HG02970 (cell line): ENCODE measurements at regions not wholly inside any gene's neighbourhood (a gene's known extent, or its start where the extent isn't known, plus 50 kb on each side); places are given as distances from the start of the nearest gene placed in this dataset.
"Not testable (repeated sequence)": the region's sequence is repeated elsewhere in the genome, so short reads cannot be mapped to it uniquely, and the experiment has no call there.

Source experiments
- ATAC-seq: cut with Tn5 transposase; IDR thresholded peaks from one replicate; pipeline ENCODE4 v1.9.1; 2021; ENCODE audit warnings: mild to moderate bottlenecking, moderate library complexity, moderate number of reproducible peaks; ENCODE audit not compliant: unreplicated experiment, low FRiP score

- ATAC-seq: no peak
Observed at GRCh38 chr2:16069933-16070647, 129.7 kb downstream of the MYCN start.

- no peak for ATAC-seq
Observed at GRCh38 chr2:16069663-16069932, 129.2 kb downstream of the MYCN start.

- no peak for ATAC-seq
Observed at GRCh38 chr2:16068552-16068940, 128.2 kb downstream of the MYCN start.

GRCh38 chr2:16067866-16068551 lies 127.7 kb downstream of the MYCN start:
- no peak for ATAC-seq

GRCh38 chr2:16067444-16067843 lies 127.1 kb downstream of the MYCN start:
- ATAC-seq: no peak

GRCh38 chr2:16067037-16067406 lies 126.7 kb downstream of the MYCN start:
- no peak for ATAC-seq

- ATAC-seq: no peak
Observed at GRCh38 chr2:16066261-16067036, 126.1 kb downstream of the MYCN start.

GRCh38 chr2:16065272-16066069 lies 125.1 kb downstream of the MYCN start:
- not testable (repeated sequence) for ATAC-seq

- no peak for ATAC-seq
Observed at GRCh38 chr2:16064745-16065144, 124.4 kb downstream of the MYCN start.

GRCh38 chr2:16063955-16064633 lies 123.7 kb downstream of the MYCN start:
- no peak for ATAC-seq

- no peak for ATAC-seq
Observed at GRCh38 chr2:16063251-16063850, 123.0 kb downstream of the MYCN start.

- no peak for ATAC-seq
Observed at GRCh38 chr2:16062471-16063250, 122.3 kb downstream of the MYCN start.

GRCh38 chr2:16061441-16062217 lies 121.3 kb downstream of the MYCN start:
- no peak for ATAC-seq

- ATAC-seq: no peak
Observed at GRCh38 chr2:16060936-16061338, 120.6 kb downstream of the MYCN start.

GRCh38 chr2:16060125-16060935 lies 120.0 kb downstream of the MYCN start:
- ATAC-seq: no peak

GRCh38 chr2:16059393-16060016 lies 119.2 kb downstream of the MYCN start:
- no peak for ATAC-seq

GRCh38 chr2:16058747-16059358 lies 118.5 kb downstream of the MYCN start:
- ATAC-seq: no peak
